Adrenal gland (tissue), 5 donors: ENCODE measurements at regions not wholly inside any gene's neighbourhood (a gene's known extent, or its start where the extent isn't known, plus 50 kb on each side); places are given as distances from the start of the nearest gene placed in this dataset.

Experiments used
- CTCF ChIP-seq, 6 experiments: fragments of 450-650 bp in 4 of 6; fragments of 200-600 bp in 2 of 6; sonication (generic) in 1 of 6; IDR thresholded peaks; 1 replicate in 5 of 6; 2 replicates in 1 of 6; pipeline versions ENCODE4 v1.5.1 to v1.8.0; 2016 to 2021; ENCODE audit warnings: antibody characterized with exemption in 6 of 6, mild to moderate bottlenecking in 2 of 6, moderate library complexity in 1 of 6
- POLR2A ChIP-seq, 2 donors: fragments of 450-650 bp; IDR thresholded peaks; one replicate each; pipeline ENCODE4 v1.6.1; 2017; ENCODE audit warnings: antibody characterized with exemption in 2 of 2, mild to moderate bottlenecking in 2 of 2, moderate library complexity in 1 of 2
- donor health status: DM: no; HTN: no; CAD: no.

- TF ChIP-seq CTCF (IDR thresholded peaks at IDR 0.05) (no peak), POLR2A (IDR thresholded peaks at IDR 0.05) (no peak)
Observed at GRCh38 chr12:75943730-75944096, 87.9 kb downstream of the PHLDA1 start.
